ENCODE measurements at regions not wholly inside any gene's neighbourhood (a gene's known extent, or its start where the extent isn't known, plus 50 kb on each side); places are given as distances from the start of the nearest gene placed in this dataset.
"Not testable (repeated sequence)": the region's sequence is repeated elsewhere in the genome, so short reads cannot be mapped to it uniquely, and the experiment has no call there.

DNA sequence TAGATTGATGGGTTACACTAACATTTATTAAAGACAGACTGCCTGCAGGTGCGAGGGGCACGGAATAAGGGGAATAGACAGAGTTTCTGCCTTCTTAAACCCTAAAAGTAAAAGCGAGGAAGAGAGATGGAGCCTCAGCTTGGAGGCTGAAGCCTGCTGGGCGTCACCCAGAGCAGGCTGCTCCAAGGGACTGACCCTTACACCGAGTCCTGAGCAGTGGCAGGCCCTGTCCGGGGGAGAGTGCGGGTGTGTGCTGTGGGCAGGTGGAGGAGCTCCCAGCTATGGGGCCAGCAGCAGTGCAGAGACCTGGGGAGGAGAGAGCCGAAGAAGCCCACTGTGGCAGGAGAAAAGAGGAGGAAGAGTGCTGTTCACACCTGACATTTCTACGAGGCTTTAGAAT, 86.4 kb downstream of the SOX1 start:
- Histone ChIP-seq H3K9me3 (ENCODE audit: control insufficient read depth in 1 of 2, low read length in 2 of 2) (peaks cover 4 to 6% of the 10 kb centered on the region in 2 donors), H3K27me3 (ENCODE audit: low read depth, low read length) (no peaks in the 10 kb centered on the region), H3K4me1 (ENCODE audit: control insufficient read depth in 1 of 2, insufficient read depth in 2 of 2, low read length in 2 of 2) (no peaks in the 10 kb centered on the region), H3K36me3 (ENCODE audit: control insufficient read depth in 1 of 2, insufficient read depth in 2 of 2, low read length in 2 of 2) (no peaks in the 10 kb centered on the region), H3K4me3 (ENCODE audit: low read depth in 1 of 2, low read length in 2 of 2) (no peak overlapping the region), H3K27ac (ENCODE audit: low read length) (no peak overlapping the region)

GRCh38 chr13:112153846-112154245, 86.9 kb downstream of the SOX1 start:
- H3K27me3 ChIP-seq (ENCODE audit: low read depth, low read length), result no peaks in the 10 kb centered on the region
- no peak overlapping the region for H3K4me3 ChIP-seq (ENCODE audit: low read depth in 1 of 2, low read length in 2 of 2)
- no peaks in the 10 kb centered on the region for H3K4me1 ChIP-seq (ENCODE audit: control insufficient read depth in 1 of 2, insufficient read depth in 2 of 2, low read length in 2 of 2)
- no peak overlapping the region for H3K27ac ChIP-seq (ENCODE audit: low read length)
- H3K9me3 ChIP-seq (ENCODE audit: control insufficient read depth in 1 of 2, low read length in 2 of 2), result peaks cover 4 to 6% of the 10 kb centered on the region in 2 donors
- no peaks in the 10 kb centered on the region for H3K36me3 ChIP-seq (ENCODE audit: control insufficient read depth in 1 of 2, insufficient read depth in 2 of 2, low read length in 2 of 2)

GRCh38 chr13:112154301-112155060, 87.5 kb downstream of the SOX1 start:
- Histone ChIP-seq H3K27me3 (ENCODE audit: low read depth, low read length) (no peaks in the 10 kb centered on the region), H3K4me1 (ENCODE audit: control insufficient read depth in 1 of 2, insufficient read depth in 2 of 2, low read length in 2 of 2) (no peaks in the 10 kb centered on the region), H3K27ac (ENCODE audit: low read length) (no peak overlapping the region), H3K4me3 (ENCODE audit: low read depth in 1 of 2, low read length in 2 of 2) (no peak overlapping the region), H3K36me3 (ENCODE audit: control insufficient read depth in 1 of 2, insufficient read depth in 2 of 2, low read length in 2 of 2) (no peaks in the 10 kb centered on the region), H3K9me3 (ENCODE audit: control insufficient read depth in 1 of 2, low read length in 2 of 2) (peaks cover 4 to 6% of the 10 kb centered on the region in 2 donors)

GRCh38 chr13:112158961-112159360, 92.0 kb downstream of the SOX1 start:
- Histone ChIP-seq H3K36me3 (ENCODE audit: control insufficient read depth in 1 of 2, insufficient read depth in 2 of 2, low read length in 2 of 2) (no peaks in the 10 kb centered on the region), H3K4me3 (ENCODE audit: low read depth in 1 of 2, low read length in 2 of 2) (no peak overlapping the region), H3K4me1 (ENCODE audit: control insufficient read depth in 1 of 2, insufficient read depth in 2 of 2, low read length in 2 of 2) (no peaks in the 10 kb centered on the region), H3K9me3 (ENCODE audit: control insufficient read depth in 1 of 2, low read length in 2 of 2) (peaks cover 6 to 7% of the 10 kb centered on the region in 2 donors), H3K27ac (ENCODE audit: low read length) (no peak overlapping the region), H3K27me3 (ENCODE audit: low read depth, low read length) (no peaks in the 10 kb centered on the region)

GRCh38 chr13:112159575-112160547, 92.9 kb downstream of the SOX1 start:
- Histone ChIP-seq H3K27me3 (ENCODE audit: low read depth, low read length) (no peaks in the 10 kb centered on the region), H3K4me1 (ENCODE audit: control insufficient read depth in 1 of 2, insufficient read depth in 2 of 2, low read length in 2 of 2) (no peaks in the 10 kb centered on the region), H3K4me3 (ENCODE audit: low read depth in 1 of 2, low read length in 2 of 2) (no peak overlapping the region), H3K36me3 (ENCODE audit: control insufficient read depth in 1 of 2, insufficient read depth in 2 of 2, low read length in 2 of 2) (no peaks in the 10 kb centered on the region), H3K27ac (ENCODE audit: low read length) (no peak overlapping the region), H3K9me3 (ENCODE audit: control insufficient read depth in 1 of 2, low read length in 2 of 2) (peaks cover 6 to 7% of the 10 kb centered on the region in 2 donors)

DNA sequence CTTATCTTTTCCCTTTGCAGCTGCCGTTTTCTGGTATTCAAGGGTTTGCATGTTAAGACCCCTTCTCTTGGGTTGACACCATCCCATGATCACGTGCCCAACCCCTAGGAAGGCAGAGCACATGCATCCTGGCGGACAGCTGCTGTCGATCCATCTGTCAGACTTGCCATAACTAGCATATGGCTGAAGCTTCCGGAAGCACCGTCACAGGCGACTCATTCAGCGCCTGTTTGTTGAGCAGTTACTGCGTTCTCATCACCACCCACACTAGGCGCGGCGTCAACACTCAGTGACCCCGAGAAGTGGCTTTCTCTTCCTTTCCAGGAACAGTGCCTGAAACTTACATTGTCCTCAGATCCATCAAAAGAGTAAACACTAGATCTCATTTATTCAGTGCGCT, 93.6 kb downstream of the SOX1 start:
- Histone ChIP-seq H3K27me3 (ENCODE audit: low read depth, low read length) (no peaks in the 10 kb centered on the region), H3K4me1 (ENCODE audit: control insufficient read depth in 1 of 2, insufficient read depth in 2 of 2, low read length in 2 of 2) (no peaks in the 10 kb centered on the region), H3K4me3 (ENCODE audit: low read depth in 1 of 2, low read length in 2 of 2) (no peak overlapping the region), H3K36me3 (ENCODE audit: control insufficient read depth in 1 of 2, insufficient read depth in 2 of 2, low read length in 2 of 2) (no peaks in the 10 kb centered on the region), H3K9me3 (ENCODE audit: control insufficient read depth in 1 of 2, low read length in 2 of 2) (peaks cover 6 to 7% of the 10 kb centered on the region in 2 donors), H3K27ac (ENCODE audit: low read length) (no peak overlapping the region)

DNA sequence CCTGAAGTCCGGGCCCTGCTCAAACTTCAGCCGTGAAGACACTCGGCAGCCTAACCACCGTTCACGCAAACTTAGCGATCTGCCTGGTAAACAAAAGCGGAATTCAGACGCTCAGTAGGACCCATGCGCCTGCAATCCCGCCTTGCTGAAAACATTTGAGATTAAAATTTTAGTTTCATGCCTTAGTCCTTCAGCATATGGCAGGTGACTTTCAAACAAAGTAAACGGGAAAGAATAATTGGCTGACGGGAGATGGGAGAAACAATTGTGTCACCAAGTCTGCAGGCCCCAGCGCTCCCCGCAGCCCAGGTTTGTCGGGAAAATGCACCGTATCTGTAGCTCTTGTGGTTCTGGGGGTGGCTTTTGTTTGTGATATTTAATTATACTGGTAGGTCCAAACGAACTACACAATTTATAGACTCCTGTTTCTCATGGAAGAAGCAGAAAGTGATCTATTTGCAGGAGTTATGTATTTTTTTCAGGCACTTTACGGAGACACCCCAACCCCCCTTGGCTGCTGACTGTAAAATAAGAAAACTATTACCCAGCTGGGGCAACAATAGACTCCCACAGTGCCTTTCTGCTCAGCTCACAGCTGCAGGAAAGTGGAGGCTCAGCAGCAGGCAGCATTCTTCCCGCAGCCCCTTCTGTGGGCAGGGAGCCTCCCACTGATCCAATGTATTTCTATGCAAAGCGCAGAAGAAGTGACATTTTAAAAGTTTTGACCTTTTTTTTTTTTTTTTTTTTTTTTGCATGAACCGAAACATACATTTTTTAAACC, 94.8 kb downstream of the SOX1 start:
- H3K27me3 ChIP-seq (ENCODE audit: low read depth, low read length), result no peaks in the 10 kb centered on the region

GRCh38 chr13:112163691-112164660, 97.0 kb downstream of the SOX1 start:
- H3K4me1 ChIP-seq (ENCODE audit: control insufficient read depth in 1 of 2, insufficient read depth in 2 of 2, low read length in 2 of 2); H3K36me3 ChIP-seq (ENCODE audit: control insufficient read depth in 1 of 2, insufficient read depth in 2 of 2, low read length in 2 of 2); H3K9me3 ChIP-seq (ENCODE audit: control insufficient read depth in 1 of 2, low read length in 2 of 2); H3K27me3 ChIP-seq (ENCODE audit: low read depth, low read length); H3K4me3 ChIP-seq (ENCODE audit: low read depth in 1 of 2, low read length in 2 of 2); H3K27ac ChIP-seq (ENCODE audit: low read length): not testable (repeated sequence)

More for the DNA sequence above, 94.8 kb downstream of the SOX1 start:
- H3K36me3 ChIP-seq (ENCODE audit: control insufficient read depth in 1 of 2, insufficient read depth in 2 of 2, low read length in 2 of 2), result no peaks in the 10 kb centered on the region
- H3K27ac ChIP-seq (ENCODE audit: low read length), result no peak overlapping the region
- peaks cover 6 to 7% of the 10 kb centered on the region in 2 donors for H3K9me3 ChIP-seq (ENCODE audit: control insufficient read depth in 1 of 2, low read length in 2 of 2)
- H3K4me1 ChIP-seq (ENCODE audit: control insufficient read depth in 1 of 2, insufficient read depth in 2 of 2, low read length in 2 of 2), result no peaks in the 10 kb centered on the region
- no peak overlapping the region for H3K4me3 ChIP-seq (ENCODE audit: low read depth in 1 of 2, low read length in 2 of 2)

- H3K4me1 ChIP-seq (ENCODE audit: control insufficient read depth in 1 of 2, insufficient read depth in 2 of 2, low read length in 2 of 2), result no peaks in the 10 kb centered on the region
- no peak overlapping the region for H3K27ac ChIP-seq (ENCODE audit: low read length)
- no peak overlapping the region for H3K4me3 ChIP-seq (ENCODE audit: low read depth in 1 of 2, low read length in 2 of 2)
- H3K9me3 ChIP-seq (ENCODE audit: control insufficient read depth in 1 of 2, low read length in 2 of 2), result peaks cover 0 to 4% of the 10 kb centered on the region in 2 donors
- no peaks in the 10 kb centered on the region for H3K36me3 ChIP-seq (ENCODE audit: control insufficient read depth in 1 of 2, insufficient read depth in 2 of 2, low read length in 2 of 2)
- no peaks in the 10 kb centered on the region for H3K27me3 ChIP-seq (ENCODE audit: low read depth, low read length)
These were observed 98.8 kb downstream of the SOX1 start for GRCh38 chr13:112165712-112166111.

DNA sequence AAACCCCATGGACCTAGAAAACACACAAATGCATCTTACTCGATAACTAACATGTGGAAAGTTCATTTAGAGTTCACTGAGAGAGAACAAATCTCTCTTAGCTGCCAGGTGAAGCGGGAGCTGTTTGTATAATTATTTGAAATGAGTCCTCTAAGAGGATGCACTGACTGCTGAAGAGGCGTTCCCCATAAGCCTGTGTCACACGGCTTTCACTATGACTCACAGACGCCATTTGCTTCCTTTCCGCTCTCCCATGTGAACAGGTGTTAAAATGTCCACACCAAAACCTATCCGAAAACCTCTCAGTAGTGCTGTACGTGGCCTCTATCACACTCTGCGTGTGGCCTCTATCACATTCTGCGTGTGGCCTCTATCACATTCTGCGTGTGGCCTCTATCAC, 101.8 kb downstream of the SOX1 start:
- no peaks in the 10 kb centered on the region for H3K36me3 ChIP-seq (ENCODE audit: control insufficient read depth in 1 of 2, insufficient read depth in 2 of 2, low read length in 2 of 2)
- no peak overlapping the region for H3K27ac ChIP-seq (ENCODE audit: low read length)
- no peak overlapping the region for H3K4me3 ChIP-seq (ENCODE audit: low read depth in 1 of 2, low read length in 2 of 2)
- peaks cover 0 to 1% of the 10 kb centered on the region in 2 donors for H3K9me3 ChIP-seq (ENCODE audit: control insufficient read depth in 1 of 2, low read length in 2 of 2)
- no peaks in the 10 kb centered on the region for H3K27me3 ChIP-seq (ENCODE audit: low read depth, low read length)
- H3K4me1 ChIP-seq (ENCODE audit: control insufficient read depth in 1 of 2, insufficient read depth in 2 of 2, low read length in 2 of 2), result no peaks in the 10 kb centered on the region

Data from muscle layer of duodenum (tissue), 2 donors.